ENCODE measurements at regions not wholly inside any gene's neighbourhood (a gene's known extent, or its start where the extent isn't known, plus 50 kb on each side); places are given as distances from the start of the nearest gene placed in this dataset.

GRCh38 chr2:103921161-103921560 lies 932.8 kb upstream of the POU3F3 start (continued):
- TF ChIP-seq NANOG (IDR thresholded peaks at IDR 0.05; ENCODE audit: borderline replicate concordance) = no peak
- no peak for TF ChIP-seq POLR2AphosphoS5 (IDR thresholded peaks at IDR 0.05; ENCODE audit: low read depth)
- no peak for TF ChIP-seq EZH2 (IDR thresholded peaks at IDR 0.05; ENCODE audit: low read depth, unreplicated experiment)
- no peak for TF ChIP-seq JUNB (IDR thresholded peaks at IDR 0.05; ENCODE audit: unreplicated experiment)
- no peak for TF ChIP-seq EZH2phosphoT487 (IDR thresholded peaks at IDR 0.05; ENCODE audit: unreplicated experiment)

- H4K20me1 ChIP-seq (replicated peaks; ENCODE audit: insufficient read depth) = no peaks in the 10 kb centered on the region
- H3K4me3 ChIP-seq = no peak overlapping the region
- Mint-ChIP-seq H3K36me3 (ENCODE audit: low read depth) (peaks cover 17% of the 10 kb centered on the region; the same call in 1 of the 3 replicates), H3K27me3 (ENCODE audit: insufficient read depth, low read depth, poor library complexity) (peaks cover 1% of the 10 kb centered on the region), H3K9me3 (peaks cover 21% of the 10 kb centered on the region), H3K4me1 (no peaks in the 10 kb centered on the region), H3K4me3 (no peak overlapping the region), H3K27ac (no peak overlapping the region)
- no peaks in the 10 kb centered on the region for H3F3A ChIP-seq (replicated peaks; ENCODE audit: low read depth)
- H3K4me1 ChIP-seq (ENCODE audit: insufficient read depth) = no peaks in the 10 kb centered on the region
- H3K27me3 ChIP-seq (ENCODE audit: insufficient read depth) = no peaks in the 10 kb centered on the region
- no peaks in the 10 kb centered on the region for H3K9me2 ChIP-seq (ENCODE audit: insufficient read depth)
- TF ChIP-seq ZNF114 (CRISPR knock-in tag; IDR thresholded peaks at IDR 0.05) = no peak
- no peak for TF ChIP-seq EZH2phosphoT487 (IDR thresholded peaks at IDR 0.05; ENCODE audit: unreplicated experiment)
- no peak for TF ChIP-seq CREB1 (CRISPR knock-in tag; IDR thresholded peaks at IDR 0.05; ENCODE audit: low read depth)
- TF ChIP-seq EZH2 (IDR thresholded peaks at IDR 0.05; ENCODE audit: low read depth, unreplicated experiment) = no peak
- no peak for TF ChIP-seq REST (IDR thresholded peaks at IDR 0.05; ENCODE audit: unreplicated experiment)
- no peak for TF ChIP-seq ZNF331 (CRISPR knock-in tag; IDR thresholded peaks at IDR 0.05; ENCODE audit: low read depth)
- no peak for TF ChIP-seq NANOG (IDR thresholded peaks at IDR 0.05; ENCODE audit: borderline replicate concordance)
- TF ChIP-seq ZNF462 (CRISPR knock-in tag; IDR thresholded peaks at IDR 0.05) = no peak
- peaks cover 8% of the 10 kb centered on the region; the same call in 1 of the 2 replicates for H3K36me3 ChIP-seq (ENCODE audit: insufficient read depth)
- H3K4me2 ChIP-seq = no peak overlapping the region
- H3K79me2 ChIP-seq (replicated peaks; ENCODE audit: insufficient read depth) = no peaks in the 10 kb centered on the region
- H3K27ac ChIP-seq (ENCODE audit: low read depth) = no peak overlapping the region
- ATAC-seq (no peak), DNase-seq (ENCODE audit: low spot score) (no peak)
- H2AFZ ChIP-seq = no peak overlapping the region
Measured at GRCh38 chr2:103942199-103942598, 911.7 kb upstream of the POU3F3 start.
